ENCODE measurements at regions not wholly inside any gene's neighbourhood (a gene's known extent, or its start where the extent isn't known, plus 50 kb on each side); places are given as distances from the start of the nearest gene placed in this dataset.

- TF ChIP-seq EZH2 (IDR thresholded peaks at IDR 0.05; ENCODE audit: low read length, missing control alignments), result no peak
- no peak for TF ChIP-seq CTCF (conservative IDR thresholded peaks at IDR 0.05 in 1 of 2, IDR thresholded peaks at IDR 0.05 in 1 of 2; ENCODE audit: low read depth in 1 of 2, low read length in 2 of 2)
Observed at GRCh38 chr6:14951704-14952103, 294.2 kb upstream of the JARID2 start.
